SK-N-SH (cell line): ENCODE measurements at regions not wholly inside any gene's neighbourhood (a gene's known extent, or its start where the extent isn't known, plus 50 kb on each side); places are given as distances from the start of the nearest gene placed in this dataset.

Source experiments
- EZH2phosphoT487 ChIP-seq: fragments of 200-600 bp; sonication (generic); IDR thresholded peaks from 2 replicates; pipeline ENCODE4 v1.6.1; 2017; ENCODE audit warnings: low read depth, mixed run types, mild to moderate bottlenecking, antibody characterized with exemption, moderate library complexity, borderline replicate concordance
- NFIC ChIP-seq: IDR thresholded peaks from 2 replicates; pipeline ENCODE4 v1.4.0; 2012; ENCODE audit warnings: borderline replicate concordance
- RFX5 ChIP-seq: IDR thresholded peaks from 2 replicates; pipeline ENCODE4 v1.6.1; 2012; ENCODE audit warnings: mild to moderate bottlenecking, improper control_type of control experiment, low read length
- TF ChIP-seq, protein P1 (sequence below): IDR thresholded peaks from 2 replicates; pipeline ENCODE4 v1.6.1; 2012; ENCODE audit warnings: mild to moderate bottlenecking, low read depth, low read length, moderate library complexity
- TF ChIP-seq, protein P2 (sequence below): fragments of 200-600 bp; sonication (generic); IDR thresholded peaks from 2 replicates; pipeline ENCODE4 v1.6.1; 2017; ENCODE audit warnings: antibody characterized with exemption, mild to moderate bottlenecking, moderate library complexity
- TF ChIP-seq, protein P3 (sequence below): fragments of 150-350 bp; IDR thresholded peaks from 2 replicates; pipeline ENCODE4 v1.6.1; 2017; ENCODE audit warnings: antibody characterized with exemption, low read length, low read depth, borderline replicate concordance

DNA sequence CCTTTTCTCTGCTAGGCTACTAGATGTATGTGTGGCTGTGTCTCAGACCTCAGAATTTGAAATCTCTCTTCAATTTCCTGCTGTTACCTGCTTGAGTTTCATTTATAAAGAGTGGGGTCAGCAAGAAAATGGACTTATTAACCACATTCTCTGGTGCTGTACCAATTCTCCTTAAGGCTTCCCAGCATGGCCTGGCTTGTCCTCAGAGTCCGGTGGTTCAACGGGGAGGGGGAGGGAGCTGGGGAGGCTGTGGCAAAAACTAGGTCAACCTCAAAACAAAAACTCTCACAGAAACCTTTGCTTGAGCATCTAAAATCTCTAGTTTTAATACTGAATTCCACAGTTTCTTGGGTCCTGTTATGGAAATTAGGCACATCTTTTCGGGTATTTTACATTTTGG lies 389.1 kb upstream of the COBL start:
- TF ChIP-seq, protein P1, sequence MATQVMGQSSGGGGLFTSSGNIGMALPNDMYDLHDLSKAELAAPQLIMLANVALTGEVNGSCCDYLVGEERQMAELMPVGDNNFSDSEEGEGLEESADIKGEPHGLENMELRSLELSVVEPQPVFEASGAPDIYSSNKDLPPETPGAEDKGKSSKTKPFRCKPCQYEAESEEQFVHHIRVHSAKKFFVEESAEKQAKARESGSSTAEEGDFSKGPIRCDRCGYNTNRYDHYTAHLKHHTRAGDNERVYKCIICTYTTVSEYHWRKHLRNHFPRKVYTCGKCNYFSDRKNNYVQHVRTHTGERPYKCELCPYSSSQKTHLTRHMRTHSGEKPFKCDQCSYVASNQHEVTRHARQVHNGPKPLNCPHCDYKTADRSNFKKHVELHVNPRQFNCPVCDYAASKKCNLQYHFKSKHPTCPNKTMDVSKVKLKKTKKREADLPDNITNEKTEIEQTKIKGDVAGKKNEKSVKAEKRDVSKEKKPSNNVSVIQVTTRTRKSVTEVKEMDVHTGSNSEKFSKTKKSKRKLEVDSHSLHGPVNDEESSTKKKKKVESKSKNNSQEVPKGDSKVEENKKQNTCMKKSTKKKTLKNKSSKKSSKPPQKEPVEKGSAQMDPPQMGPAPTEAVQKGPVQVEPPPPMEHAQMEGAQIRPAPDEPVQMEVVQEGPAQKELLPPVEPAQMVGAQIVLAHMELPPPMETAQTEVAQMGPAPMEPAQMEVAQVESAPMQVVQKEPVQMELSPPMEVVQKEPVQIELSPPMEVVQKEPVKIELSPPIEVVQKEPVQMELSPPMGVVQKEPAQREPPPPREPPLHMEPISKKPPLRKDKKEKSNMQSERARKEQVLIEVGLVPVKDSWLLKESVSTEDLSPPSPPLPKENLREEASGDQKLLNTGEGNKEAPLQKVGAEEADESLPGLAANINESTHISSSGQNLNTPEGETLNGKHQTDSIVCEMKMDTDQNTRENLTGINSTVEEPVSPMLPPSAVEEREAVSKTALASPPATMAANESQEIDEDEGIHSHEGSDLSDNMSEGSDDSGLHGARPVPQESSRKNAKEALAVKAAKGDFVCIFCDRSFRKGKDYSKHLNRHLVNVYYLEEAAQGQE = no peak
- no peak for TF ChIP-seq NFIC
- no peak for TF ChIP-seq RFX5
- TF ChIP-seq, protein P2, sequence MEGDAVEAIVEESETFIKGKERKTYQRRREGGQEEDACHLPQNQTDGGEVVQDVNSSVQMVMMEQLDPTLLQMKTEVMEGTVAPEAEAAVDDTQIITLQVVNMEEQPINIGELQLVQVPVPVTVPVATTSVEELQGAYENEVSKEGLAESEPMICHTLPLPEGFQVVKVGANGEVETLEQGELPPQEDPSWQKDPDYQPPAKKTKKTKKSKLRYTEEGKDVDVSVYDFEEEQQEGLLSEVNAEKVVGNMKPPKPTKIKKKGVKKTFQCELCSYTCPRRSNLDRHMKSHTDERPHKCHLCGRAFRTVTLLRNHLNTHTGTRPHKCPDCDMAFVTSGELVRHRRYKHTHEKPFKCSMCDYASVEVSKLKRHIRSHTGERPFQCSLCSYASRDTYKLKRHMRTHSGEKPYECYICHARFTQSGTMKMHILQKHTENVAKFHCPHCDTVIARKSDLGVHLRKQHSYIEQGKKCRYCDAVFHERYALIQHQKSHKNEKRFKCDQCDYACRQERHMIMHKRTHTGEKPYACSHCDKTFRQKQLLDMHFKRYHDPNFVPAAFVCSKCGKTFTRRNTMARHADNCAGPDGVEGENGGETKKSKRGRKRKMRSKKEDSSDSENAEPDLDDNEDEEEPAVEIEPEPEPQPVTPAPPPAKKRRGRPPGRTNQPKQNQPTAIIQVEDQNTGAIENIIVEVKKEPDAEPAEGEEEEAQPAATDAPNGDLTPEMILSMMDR = no peak
- no peak for TF ChIP-seq EZH2phosphoT487
- TF ChIP-seq, protein P3, sequence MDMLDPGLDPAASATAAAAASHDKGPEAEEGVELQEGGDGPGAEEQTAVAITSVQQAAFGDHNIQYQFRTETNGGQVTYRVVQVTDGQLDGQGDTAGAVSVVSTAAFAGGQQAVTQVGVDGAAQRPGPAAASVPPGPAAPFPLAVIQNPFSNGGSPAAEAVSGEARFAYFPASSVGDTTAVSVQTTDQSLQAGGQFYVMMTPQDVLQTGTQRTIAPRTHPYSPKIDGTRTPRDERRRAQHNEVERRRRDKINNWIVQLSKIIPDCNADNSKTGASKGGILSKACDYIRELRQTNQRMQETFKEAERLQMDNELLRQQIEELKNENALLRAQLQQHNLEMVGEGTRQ = no peak
